ENCODE measurements at regions not wholly inside any gene's neighbourhood (a gene's known extent, or its start where the extent isn't known, plus 50 kb on each side); places are given as distances from the start of the nearest gene placed in this dataset.

- H3K23ac ChIP-seq (ENCODE audit: insufficient read length): no peak overlapping the region
- no peak overlapping the region for H2BK5ac ChIP-seq (ENCODE audit: low read depth, low read length)
- no peak overlapping the region for H4K5ac ChIP-seq (ENCODE audit: insufficient read length, low read depth, low read length)
- H4K91ac ChIP-seq (replicated peaks; ENCODE audit: insufficient read length, low read length): no peak overlapping the region
- no peak overlapping the region for H3K14ac ChIP-seq (ENCODE audit: insufficient read length)
- no peak overlapping the region for H4K8ac ChIP-seq (ENCODE audit: extremely low read depth, insufficient read depth, low read length)
- no peak overlapping the region for H3K4ac ChIP-seq (replicated peaks; ENCODE audit: insufficient read length, low read depth, low read length)
- no peak overlapping the region for H3K9ac ChIP-seq (replicated peaks in 1 of 4; ENCODE audit: extremely low read depth in 1 of 4, low read depth in 3 of 4, low read length in 3 of 4)
- no peaks in the 10 kb centered on the region for H3K79me2 ChIP-seq (ENCODE audit: control insufficient read depth in 1 of 2, insufficient read depth in 2 of 2, low read length in 2 of 2)
- H3K36me3 ChIP-seq (ENCODE audit: control insufficient read depth in 2 of 4, insufficient read depth in 4 of 4, low read length in 3 of 4): no peaks in the 10 kb centered on the region
- H2BK12ac ChIP-seq (ENCODE audit: low read depth, low read length): no peak overlapping the region
- H3K4me3 ChIP-seq (ENCODE audit: extremely low read depth in 1 of 4, insufficient read depth in 2 of 4, low read depth in 3 of 4, low read length in 4 of 4): no peak overlapping the region
- H3K23me2 ChIP-seq (ENCODE audit: low read depth, low read length): no peaks in the 10 kb centered on the region
- H2AK5ac ChIP-seq (ENCODE audit: low read depth, low read length): no peak overlapping the region
- ChIA-PET POLR2A (ENCODE audit: partially characterized antibody) (interaction anchor here (0.6 kb wide), 1 partner anchor 1297 kb away, joined by 4 read pairs; no protein-coding TSS in a partner anchor), CTCF (ENCODE audit: partially characterized antibody) (interaction anchor here (0.5 to 0.7 kb wide), 2 partner anchors 23 to 65 kb away, joined by 3 read pairs; no protein-coding TSS in a partner anchor)
- H3K4me1 ChIP-seq (replicated peaks in 1 of 4; ENCODE audit: control insufficient read depth in 3 of 4, insufficient read depth in 4 of 4, low read length in 3 of 4): peaks cover 0 to 2% (median 0%) of the 10 kb centered on the region in 4 experiments; a peak in 1 of 7 replicates
- H2BK120ac ChIP-seq (replicated peaks; ENCODE audit: low read depth, low read length): no peak overlapping the region
- TF ChIP-seq ATF3 (IDR thresholded peaks at IDR 0.05; ENCODE audit: insufficient read depth, low read depth, low read length): no peak
- no peak for TF ChIP-seq CEBPB (IDR thresholded peaks at IDR 0.05; ENCODE audit: low read depth, low read length)
- TF ChIP-seq ZNF274 (IDR thresholded peaks at IDR 0.05; ENCODE audit: borderline replicate concordance, extremely low read depth, low read length): no peak
- TF ChIP-seq TAF7 (optimal IDR thresholded peaks at IDR 0.05; ENCODE audit: borderline replicate concordance, low read depth, low read length): no peak
- H3K56ac ChIP-seq (replicated peaks; ENCODE audit: insufficient read length, low read depth, low read length): no peak overlapping the region
- no peak for DNase-seq (ENCODE audit: low read depth in 1 of 2, low spot score in 2 of 2)
- H3K27ac ChIP-seq (ENCODE audit: low read depth, low read length): no peak overlapping the region
- H3K4me2 ChIP-seq (ENCODE audit: insufficient read depth in 1 of 2, low read depth in 2 of 2, low read length in 2 of 2): no peak overlapping the region
- no peak for FAIRE-seq
- no peak overlapping the region for H3K18ac ChIP-seq (ENCODE audit: extremely low read depth, low read length)
- H2BK20ac ChIP-seq (ENCODE audit: low read length): no peak overlapping the region
- H3K27me3 ChIP-seq (replicated peaks in 1 of 4; ENCODE audit: control insufficient read depth in 3 of 4, extremely low read depth in 1 of 4, insufficient read depth in 3 of 4, low read length in 3 of 4): no peaks in the 10 kb centered on the region
- WGBS, 2 experiments (ENCODE audit: extremely low coverage in 1 of 2, insufficient coverage in 1 of 2, insufficient read length in 1 of 2, insufficient replicate concordance in 2 of 2, low coverage in 1 of 2, low lambda C conversion rate in 2 of 2, missing lambda C conversion rate in 1 of 2): 94% methylated on average over 3 of the region's 3 CpGs; no CpG with 5 or more reads in 1 of the 2 experiments
- no peaks in the 10 kb centered on the region for H3K79me1 ChIP-seq (ENCODE audit: low read depth, low read length)
- no peaks in the 10 kb centered on the region for H4K20me1 ChIP-seq (replicated peaks in 1 of 2; ENCODE audit: control insufficient read depth in 1 of 2, insufficient read depth in 2 of 2, low read length in 2 of 2)
- no peaks in the 10 kb centered on the region for H3K9me3 ChIP-seq (ENCODE audit: insufficient read depth in 2 of 2, low read depth in 1 of 2, low read length in 1 of 2)
- no peak overlapping the region for H2BK15ac ChIP-seq (ENCODE audit: low read length)
- H2AFZ ChIP-seq (ENCODE audit: low read length): no peak overlapping the region
Observed at GRCh38 chr1:214943054-214943453, 139.5 kb upstream of the KCNK2 start.
